NCI-H524 treated with DMSO at 0.1 percent for 48 hours (cell line): ENCODE measurements at regions not wholly inside any gene's neighbourhood (a gene's known extent, or its start where the extent isn't known, plus 50 kb on each side); places are given as distances from the start of the nearest gene placed in this dataset.
"Not testable (repeated sequence)": the region's sequence is repeated elsewhere in the genome, so short reads cannot be mapped to it uniquely, and the experiment has no call there.

Source experiments
- DNase-seq: peaks from one replicate; lab custom pipeline; 2025; lab: John Stamatoyannopoulos, UW

- DNase-seq = no peak
Observed at GRCh38 chr2:2797797-2798196, 466.7 kb upstream of the MYT1L start.

GRCh38 chr2:2796207-2796606 is 465.1 kb upstream of the MYT1L start:
- DNase-seq = no peak

- no peak for DNase-seq
Observed at GRCh38 chr2:2795438-2796091, 464.5 kb upstream of the MYT1L start.

GRCh38 chr2:2793925-2794560 is 463.0 kb upstream of the MYT1L start:
- DNase-seq = no peak

- no peak for DNase-seq
Observed at GRCh38 chr2:2793514-2793913, 462.4 kb upstream of the MYT1L start.

GRCh38 chr2:2791606-2792005 is 460.5 kb upstream of the MYT1L start:
- DNase-seq = no peak

GRCh38 chr2:2791031-2791430 is 460.0 kb upstream of the MYT1L start:
- DNase-seq = no peak

GRCh38 chr2:2788076-2788475 is 457.0 kb upstream of the MYT1L start:
- DNase-seq = peak; percentile 16

- no peak for DNase-seq
Observed at GRCh38 chr2:2787301-2787907, 456.3 kb upstream of the MYT1L start.

- DNase-seq = no peak
Observed at GRCh38 chr2:2782007-2782406, 450.9 kb upstream of the MYT1L start.

- DNase-seq = no peak
Observed at GRCh38 chr2:2779727-2780126, 448.7 kb upstream of the MYT1L start.

- no peak for DNase-seq
Observed at GRCh38 chr2:2777876-2778275, 446.8 kb upstream of the MYT1L start.

- DNase-seq = no peak
Observed at GRCh38 chr2:2777213-2777612, 446.1 kb upstream of the MYT1L start.

- DNase-seq = no peak
Observed at GRCh38 chr2:2775018-2775417, 443.9 kb upstream of the MYT1L start.

- no peak for DNase-seq
Observed at GRCh38 chr2:2773692-2774091, 442.6 kb upstream of the MYT1L start.

- not testable (repeated sequence) for DNase-seq
Observed at GRCh38 chr2:2773080-2773479, 442.0 kb upstream of the MYT1L start.

- DNase-seq = no peak
Observed at GRCh38 chr2:2771721-2772411, 440.8 kb upstream of the MYT1L start.

GRCh38 chr2:2769481-2770431 is 438.7 kb upstream of the MYT1L start:
- no peak for DNase-seq

- DNase-seq = no peak
Observed at GRCh38 chr2:2768476-2768875, 437.4 kb upstream of the MYT1L start.

GRCh38 chr2:2767837-2768236 is 436.8 kb upstream of the MYT1L start:
- no peak for DNase-seq

GRCh38 chr2:2765839-2766495 is 434.9 kb upstream of the MYT1L start:
- no peak for DNase-seq
